ENCODE measurements at regions not wholly inside any gene's neighbourhood (a gene's known extent, or its start where the extent isn't known, plus 50 kb on each side); places are given as distances from the start of the nearest gene placed in this dataset.
"Not testable (repeated sequence)": the region's sequence is repeated elsewhere in the genome, so short reads cannot be mapped to it uniquely, and the experiment has no call there.

GRCh38 chr13:48810013-48810412 lies 156.3 kb downstream of the CYSLTR2 start:
- no peak for DNase-seq

- DNase-seq = no peak
These were observed 159.8 kb downstream of the CYSLTR2 start for GRCh38 chr13:48813518-48813917.

GRCh38 chr13:48816700-48817099 lies 159.0 kb upstream of the FNDC3A start:
- DNase-seq = no peak

GRCh38 chr13:48817166-48817802 lies 158.4 kb upstream of the FNDC3A start:
- DNase-seq = no peak

- DNase-seq = no peak
These were observed 157.0 kb upstream of the FNDC3A start for GRCh38 chr13:48818495-48819356.

- DNase-seq = no peak
These were observed 156.3 kb upstream of the FNDC3A start for GRCh38 chr13:48819376-48819775.

GRCh38 chr13:48819899-48820298 lies 155.8 kb upstream of the FNDC3A start:
- no peak for DNase-seq

GRCh38 chr13:48823526-48823925 lies 152.2 kb upstream of the FNDC3A start:
- DNase-seq = not testable (repeated sequence)

- DNase-seq = no peak
These were observed 149.7 kb upstream of the FNDC3A start for GRCh38 chr13:48826039-48826438.

- not testable (repeated sequence) for DNase-seq
These were observed 148.7 kb upstream of the FNDC3A start for GRCh38 chr13:48826922-48827454.

GRCh38 chr13:48827709-48828108 lies 148.0 kb upstream of the FNDC3A start:
- DNase-seq = no peak

- DNase-seq = no peak
These were observed 146.7 kb upstream of the FNDC3A start for GRCh38 chr13:48828962-48829411.

GRCh38 chr13:48829536-48829935 lies 146.2 kb upstream of the FNDC3A start:
- DNase-seq = no peak

GRCh38 chr13:48831248-48831647 lies 144.5 kb upstream of the FNDC3A start:
- no peak for DNase-seq

- no peak for DNase-seq
These were observed 142.3 kb upstream of the FNDC3A start for GRCh38 chr13:48833412-48833811.

GRCh38 chr13:48835326-48835725 lies 140.4 kb upstream of the FNDC3A start:
- DNase-seq = not testable (repeated sequence)

- peak in 1 of 2 experiments; percentile 50 for DNase-seq
These were observed 137.3 kb upstream of the FNDC3A start for GRCh38 chr13:48838193-48838973.

- DNase-seq = no peak
These were observed 136.5 kb upstream of the FNDC3A start for GRCh38 chr13:48839171-48839570.

- no peak for DNase-seq
These were observed 135.3 kb upstream of the FNDC3A start for GRCh38 chr13:48840366-48840765.

- no peak for DNase-seq
These were observed 133.4 kb upstream of the FNDC3A start for GRCh38 chr13:48842316-48842715.

GRCh38 chr13:48843630-48844380 lies 131.9 kb upstream of the FNDC3A start:
- no peak for DNase-seq

GRCh38 chr13:48844676-48845075 lies 131.0 kb upstream of the FNDC3A start:
- DNase-seq = no peak
